ENCODE measurements at regions not wholly inside any gene's neighbourhood (a gene's known extent, or its start where the extent isn't known, plus 50 kb on each side); places are given as distances from the start of the nearest gene placed in this dataset.

DNA sequence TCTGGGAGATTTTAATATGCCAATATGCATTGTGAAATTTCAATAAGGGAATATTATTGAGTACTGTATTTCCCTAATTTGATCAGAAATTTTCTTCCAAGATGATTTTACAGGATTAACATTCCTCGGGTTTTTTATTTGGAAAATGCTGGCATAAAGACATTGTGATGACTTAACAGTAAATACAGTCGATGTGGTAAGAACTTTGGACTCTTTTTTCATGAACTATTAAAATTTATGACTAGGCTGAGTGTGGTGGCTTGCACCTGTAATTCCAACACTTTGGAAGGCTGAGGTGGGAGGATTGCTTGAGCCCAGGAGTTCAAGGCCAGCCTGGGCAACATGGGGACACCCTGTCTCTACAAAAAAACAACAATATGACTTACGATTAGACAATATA is 197.1 kb upstream of the RASSF8 start:
- TF ChIP-seq NFIC (IDR thresholded peaks at IDR 0.05) (no peak), RAD21 (IDR thresholded peaks at IDR 0.05; ENCODE audit: low read depth) (no peak), EGR1 (IDR thresholded peaks at IDR 0.05) (no peak), FOXM1 (IDR thresholded peaks at IDR 0.05; ENCODE audit: borderline replicate concordance, low read depth) (no peak), TAF1 (IDR thresholded peaks at IDR 0.05; ENCODE audit: low read depth) (no peak), CEBPB (IDR thresholded peaks at IDR 0.05) (no peak), YY1 (IDR thresholded peaks at IDR 0.05; ENCODE audit: low read depth) (no peak), CREB1 (IDR thresholded peaks at IDR 0.05; ENCODE audit: low read depth) (no peak), TEAD4 (IDR thresholded peaks at IDR 0.05) (no peak), EP300 (IDR thresholded peaks at IDR 0.05; ENCODE audit: borderline replicate concordance) (no peak), TCF12 (IDR thresholded peaks at IDR 0.05; ENCODE audit: low read depth) (no peak), ZBTB7A (IDR thresholded peaks at IDR 0.05; ENCODE audit: low read depth) (no peak)
- TF ChIP-seq, protein P1, sequence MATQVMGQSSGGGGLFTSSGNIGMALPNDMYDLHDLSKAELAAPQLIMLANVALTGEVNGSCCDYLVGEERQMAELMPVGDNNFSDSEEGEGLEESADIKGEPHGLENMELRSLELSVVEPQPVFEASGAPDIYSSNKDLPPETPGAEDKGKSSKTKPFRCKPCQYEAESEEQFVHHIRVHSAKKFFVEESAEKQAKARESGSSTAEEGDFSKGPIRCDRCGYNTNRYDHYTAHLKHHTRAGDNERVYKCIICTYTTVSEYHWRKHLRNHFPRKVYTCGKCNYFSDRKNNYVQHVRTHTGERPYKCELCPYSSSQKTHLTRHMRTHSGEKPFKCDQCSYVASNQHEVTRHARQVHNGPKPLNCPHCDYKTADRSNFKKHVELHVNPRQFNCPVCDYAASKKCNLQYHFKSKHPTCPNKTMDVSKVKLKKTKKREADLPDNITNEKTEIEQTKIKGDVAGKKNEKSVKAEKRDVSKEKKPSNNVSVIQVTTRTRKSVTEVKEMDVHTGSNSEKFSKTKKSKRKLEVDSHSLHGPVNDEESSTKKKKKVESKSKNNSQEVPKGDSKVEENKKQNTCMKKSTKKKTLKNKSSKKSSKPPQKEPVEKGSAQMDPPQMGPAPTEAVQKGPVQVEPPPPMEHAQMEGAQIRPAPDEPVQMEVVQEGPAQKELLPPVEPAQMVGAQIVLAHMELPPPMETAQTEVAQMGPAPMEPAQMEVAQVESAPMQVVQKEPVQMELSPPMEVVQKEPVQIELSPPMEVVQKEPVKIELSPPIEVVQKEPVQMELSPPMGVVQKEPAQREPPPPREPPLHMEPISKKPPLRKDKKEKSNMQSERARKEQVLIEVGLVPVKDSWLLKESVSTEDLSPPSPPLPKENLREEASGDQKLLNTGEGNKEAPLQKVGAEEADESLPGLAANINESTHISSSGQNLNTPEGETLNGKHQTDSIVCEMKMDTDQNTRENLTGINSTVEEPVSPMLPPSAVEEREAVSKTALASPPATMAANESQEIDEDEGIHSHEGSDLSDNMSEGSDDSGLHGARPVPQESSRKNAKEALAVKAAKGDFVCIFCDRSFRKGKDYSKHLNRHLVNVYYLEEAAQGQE (IDR thresholded peaks at IDR 0.05; ENCODE audit: low read depth) = no peak
- TF ChIP-seq, protein P2, sequence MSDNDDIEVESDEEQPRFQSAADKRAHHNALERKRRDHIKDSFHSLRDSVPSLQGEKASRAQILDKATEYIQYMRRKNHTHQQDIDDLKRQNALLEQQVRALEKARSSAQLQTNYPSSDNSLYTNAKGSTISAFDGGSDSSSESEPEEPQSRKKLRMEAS (IDR thresholded peaks at IDR 0.05) = no peak
- TF ChIP-seq, protein P3, sequence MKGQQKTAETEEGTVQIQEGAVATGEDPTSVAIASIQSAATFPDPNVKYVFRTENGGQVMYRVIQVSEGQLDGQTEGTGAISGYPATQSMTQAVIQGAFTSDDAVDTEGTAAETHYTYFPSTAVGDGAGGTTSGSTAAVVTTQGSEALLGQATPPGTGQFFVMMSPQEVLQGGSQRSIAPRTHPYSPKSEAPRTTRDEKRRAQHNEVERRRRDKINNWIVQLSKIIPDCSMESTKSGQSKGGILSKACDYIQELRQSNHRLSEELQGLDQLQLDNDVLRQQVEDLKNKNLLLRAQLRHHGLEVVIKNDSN (IDR thresholded peaks at IDR 0.05) = no peak

DNA sequence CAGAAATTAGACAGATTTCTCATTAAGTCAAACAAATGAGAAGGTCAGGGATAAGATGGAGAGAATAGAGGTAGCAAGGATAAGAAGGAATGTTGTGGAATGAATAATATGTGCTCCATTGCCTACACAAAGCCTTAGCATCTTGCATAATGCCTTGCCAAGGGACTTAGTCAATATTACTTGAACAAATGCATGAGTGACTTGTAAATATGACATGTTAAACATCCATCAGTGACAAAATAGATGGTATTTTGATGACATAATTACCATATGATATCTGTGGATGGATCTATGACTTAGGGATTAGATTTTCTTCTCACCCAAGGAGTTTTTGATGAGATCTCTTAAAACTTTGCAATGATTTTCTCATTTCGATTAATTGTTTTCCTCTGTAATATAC is 194.1 kb upstream of the RASSF8 start:
- TF ChIP-seq CREB1 (IDR thresholded peaks at IDR 0.05; ENCODE audit: low read depth) = no peak
- TF ChIP-seq RAD21 (IDR thresholded peaks at IDR 0.05; ENCODE audit: low read depth) = no peak
- no peak for TF ChIP-seq CEBPB (IDR thresholded peaks at IDR 0.05)
- TF ChIP-seq EP300 (IDR thresholded peaks at IDR 0.05; ENCODE audit: borderline replicate concordance) = no peak
- TF ChIP-seq, protein P1 (IDR thresholded peaks at IDR 0.05; ENCODE audit: low read depth) = no peak
- TF ChIP-seq EGR1 (IDR thresholded peaks at IDR 0.05) = no peak
- no peak for TF ChIP-seq NFIC (IDR thresholded peaks at IDR 0.05)
- TF ChIP-seq ZBTB7A (IDR thresholded peaks at IDR 0.05; ENCODE audit: low read depth) = no peak
- TF ChIP-seq TAF1 (IDR thresholded peaks at IDR 0.05; ENCODE audit: low read depth) = no peak
- TF ChIP-seq, protein P2 (IDR thresholded peaks at IDR 0.05) = no peak
- TF ChIP-seq, protein P3 (IDR thresholded peaks at IDR 0.05) = no peak
- TF ChIP-seq TCF12 (IDR thresholded peaks at IDR 0.05; ENCODE audit: low read depth) = no peak
- no peak for TF ChIP-seq TEAD4 (IDR thresholded peaks at IDR 0.05)
- no peak for TF ChIP-seq YY1 (IDR thresholded peaks at IDR 0.05; ENCODE audit: low read depth)

DNA sequence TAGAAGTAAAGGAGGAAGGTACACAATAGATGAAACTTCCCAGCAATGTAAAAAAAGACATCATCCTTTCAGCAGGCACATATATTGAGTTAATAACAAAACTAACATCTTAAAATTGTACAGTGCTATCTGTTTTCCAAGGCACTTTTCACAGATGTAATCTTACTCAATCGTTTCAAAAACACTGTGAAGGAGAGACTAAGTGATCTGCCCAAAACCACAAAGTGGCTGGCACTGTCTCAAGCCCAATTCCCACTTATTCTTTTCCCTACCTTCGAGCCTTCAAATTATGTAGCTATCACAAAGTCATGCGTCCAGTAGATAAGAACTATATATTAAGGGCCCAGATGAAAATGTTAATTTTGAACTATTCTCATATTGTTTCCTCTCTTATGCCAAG is 193.6 kb upstream of the RASSF8 start:
- TF ChIP-seq, protein P1 (IDR thresholded peaks at IDR 0.05; ENCODE audit: low read depth) = no peak
- TF ChIP-seq EGR1 (IDR thresholded peaks at IDR 0.05) (no peak), CEBPB (IDR thresholded peaks at IDR 0.05) (no peak), TAF1 (IDR thresholded peaks at IDR 0.05; ENCODE audit: low read depth) (no peak), EP300 (IDR thresholded peaks at IDR 0.05; ENCODE audit: borderline replicate concordance) (no peak), ZBTB7A (IDR thresholded peaks at IDR 0.05; ENCODE audit: low read depth) (no peak), FOXM1 (IDR thresholded peaks at IDR 0.05; ENCODE audit: borderline replicate concordance, low read depth) (no peak), NFIC (IDR thresholded peaks at IDR 0.05) (no peak), TEAD4 (IDR thresholded peaks at IDR 0.05) (no peak), TCF12 (IDR thresholded peaks at IDR 0.05; ENCODE audit: low read depth) (no peak), RAD21 (IDR thresholded peaks at IDR 0.05; ENCODE audit: low read depth) (no peak), CREB1 (IDR thresholded peaks at IDR 0.05; ENCODE audit: low read depth) (no peak), YY1 (IDR thresholded peaks at IDR 0.05; ENCODE audit: low read depth) (no peak)
- TF ChIP-seq, protein P3 (IDR thresholded peaks at IDR 0.05) = no peak
- TF ChIP-seq, protein P2 (IDR thresholded peaks at IDR 0.05) = no peak
